Prostate gland (tissue), 2 donors: ENCODE measurements at regions not wholly inside any gene's neighbourhood (a gene's known extent, or its start where the extent isn't known, plus 50 kb on each side); places are given as distances from the start of the nearest gene placed in this dataset.

Experiments
- CTCF ChIP-seq, 4 experiments: fragments of 200-600 bp in 2 of 4; fragments of 450-650 bp in 2 of 4; sonication (generic) in 2 of 4; IDR thresholded peaks; 1 replicate in 3 of 4; 2 replicates in 1 of 4; pipeline ENCODE4 v1.5.1; 2016 to 2019; ENCODE audit warnings: antibody characterized with exemption in 4 of 4, mild to moderate bottlenecking in 2 of 4, moderate library complexity in 2 of 4
- POLR2A ChIP-seq: fragments of 450-650 bp; IDR thresholded peaks from one replicate; pipeline ENCODE4 v1.6.1; 2016; ENCODE audit warnings: antibody characterized with exemption, mild to moderate bottlenecking
- POLR2AphosphoS5 ChIP-seq: sonication (generic); formaldehyde crosslinking; IDR thresholded peaks from one replicate; pipeline ENCODE4 v1.6.1; 2017; ENCODE audit warnings: antibody characterized with exemption

- TF ChIP-seq CTCF (IDR thresholded peaks at IDR 0.05) (no peak), POLR2A (no peak), POLR2AphosphoS5 (no peak)
Measured at GRCh38 chr21:35520856-35521255, 471.8 kb upstream of the RUNX1 start.
